Thyroid gland (tissue), 4 donors: ENCODE measurements at regions not wholly inside any gene's neighbourhood (a gene's known extent, or its start where the extent isn't known, plus 50 kb on each side); places are given as distances from the start of the nearest gene placed in this dataset.

ENCODE experiments used
- POLR2A ChIP-seq, 2 donors: fragments of 450-650 bp; IDR thresholded peaks; one replicate each; pipeline ENCODE4 v1.6.1; 2017; ENCODE audit warnings: antibody characterized with exemption in 2 of 2, mild to moderate bottlenecking in 2 of 2, moderate library complexity in 1 of 2
- TF ChIP-seq, protein P1 (sequence below), 6 experiments: fragments of 200-600 bp in 3 of 6; fragments of 450-650 bp in 3 of 6; sonication (generic) in 3 of 6; IDR thresholded peaks; one replicate each; pipeline ENCODE4 v1.5.1; 2016 to 2019; ENCODE audit warnings: antibody characterized with exemption in 6 of 6, mild to moderate bottlenecking in 2 of 6, inconsistent platforms in 1 of 6, moderate library complexity in 1 of 6

GRCh38 chr6:54535568-54535967, 227.3 kb downstream of the TINAG start:
- TF ChIP-seq, protein P1, sequence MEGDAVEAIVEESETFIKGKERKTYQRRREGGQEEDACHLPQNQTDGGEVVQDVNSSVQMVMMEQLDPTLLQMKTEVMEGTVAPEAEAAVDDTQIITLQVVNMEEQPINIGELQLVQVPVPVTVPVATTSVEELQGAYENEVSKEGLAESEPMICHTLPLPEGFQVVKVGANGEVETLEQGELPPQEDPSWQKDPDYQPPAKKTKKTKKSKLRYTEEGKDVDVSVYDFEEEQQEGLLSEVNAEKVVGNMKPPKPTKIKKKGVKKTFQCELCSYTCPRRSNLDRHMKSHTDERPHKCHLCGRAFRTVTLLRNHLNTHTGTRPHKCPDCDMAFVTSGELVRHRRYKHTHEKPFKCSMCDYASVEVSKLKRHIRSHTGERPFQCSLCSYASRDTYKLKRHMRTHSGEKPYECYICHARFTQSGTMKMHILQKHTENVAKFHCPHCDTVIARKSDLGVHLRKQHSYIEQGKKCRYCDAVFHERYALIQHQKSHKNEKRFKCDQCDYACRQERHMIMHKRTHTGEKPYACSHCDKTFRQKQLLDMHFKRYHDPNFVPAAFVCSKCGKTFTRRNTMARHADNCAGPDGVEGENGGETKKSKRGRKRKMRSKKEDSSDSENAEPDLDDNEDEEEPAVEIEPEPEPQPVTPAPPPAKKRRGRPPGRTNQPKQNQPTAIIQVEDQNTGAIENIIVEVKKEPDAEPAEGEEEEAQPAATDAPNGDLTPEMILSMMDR (IDR thresholded peaks at IDR 0.05) = no peak
- TF ChIP-seq POLR2A (IDR thresholded peaks at IDR 0.05) = no peak
